Right lobe of liver (tissue), 4 donors: ENCODE measurements at regions not wholly inside any gene's neighbourhood (a gene's known extent, or its start where the extent isn't known, plus 50 kb on each side); places are given as distances from the start of the nearest gene placed in this dataset.

Experiments
- POLR2A ChIP-seq: fragments of 450-650 bp; IDR thresholded peaks from one replicate; pipeline ENCODE4 v1.6.1; 2017; ENCODE audit warnings: antibody characterized with exemption, mild to moderate bottlenecking
- TF ChIP-seq, protein P1 (sequence below), 4 donors: fragments of 200-600 bp in 3 of 4; fragments of 450-650 bp in 1 of 4; IDR thresholded peaks; one replicate each; pipeline versions ENCODE4 v1.5.1 to v1.8.0; 2016 to 2022; ENCODE audit warnings: antibody characterized with exemption in 4 of 4, mild to moderate bottlenecking in 2 of 4
- donor health status: DM: no; HTN: no; CAD: no.
- donor health status: DM: no; HTN: no; CAD: no.
- donor health status: DM: no; HTN: yes; CAD: no.

DNA sequence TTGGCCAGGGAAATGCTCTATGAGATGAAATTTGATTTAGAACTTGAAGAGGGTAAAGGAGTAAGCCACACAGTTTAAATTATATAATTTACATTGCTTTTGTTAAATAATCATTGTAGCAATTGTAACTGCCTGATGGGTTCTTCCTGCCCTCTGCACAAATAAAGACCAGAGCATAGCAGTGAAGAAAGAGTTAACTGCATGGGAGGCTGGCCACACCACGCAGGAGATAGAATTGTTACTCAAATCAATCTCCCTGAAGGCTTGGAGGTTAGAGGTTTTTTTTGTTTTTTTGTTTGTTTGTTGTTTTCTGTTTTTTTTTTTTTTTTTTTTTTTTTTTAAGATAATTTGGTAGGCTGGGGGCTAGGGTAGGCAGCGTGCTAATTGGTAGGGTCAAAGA lies 467.0 kb upstream of the GOT2 start:
- TF ChIP-seq, protein P1, sequence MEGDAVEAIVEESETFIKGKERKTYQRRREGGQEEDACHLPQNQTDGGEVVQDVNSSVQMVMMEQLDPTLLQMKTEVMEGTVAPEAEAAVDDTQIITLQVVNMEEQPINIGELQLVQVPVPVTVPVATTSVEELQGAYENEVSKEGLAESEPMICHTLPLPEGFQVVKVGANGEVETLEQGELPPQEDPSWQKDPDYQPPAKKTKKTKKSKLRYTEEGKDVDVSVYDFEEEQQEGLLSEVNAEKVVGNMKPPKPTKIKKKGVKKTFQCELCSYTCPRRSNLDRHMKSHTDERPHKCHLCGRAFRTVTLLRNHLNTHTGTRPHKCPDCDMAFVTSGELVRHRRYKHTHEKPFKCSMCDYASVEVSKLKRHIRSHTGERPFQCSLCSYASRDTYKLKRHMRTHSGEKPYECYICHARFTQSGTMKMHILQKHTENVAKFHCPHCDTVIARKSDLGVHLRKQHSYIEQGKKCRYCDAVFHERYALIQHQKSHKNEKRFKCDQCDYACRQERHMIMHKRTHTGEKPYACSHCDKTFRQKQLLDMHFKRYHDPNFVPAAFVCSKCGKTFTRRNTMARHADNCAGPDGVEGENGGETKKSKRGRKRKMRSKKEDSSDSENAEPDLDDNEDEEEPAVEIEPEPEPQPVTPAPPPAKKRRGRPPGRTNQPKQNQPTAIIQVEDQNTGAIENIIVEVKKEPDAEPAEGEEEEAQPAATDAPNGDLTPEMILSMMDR (IDR thresholded peaks at IDR 0.05) = no peak
- TF ChIP-seq POLR2A = no peak
